Activated CD8-positive, alpha-beta T cell treated with anti-CD3 and anti-CD28 coated beads for 36 hours (primary cell): ENCODE measurements at regions not wholly inside any gene's neighbourhood (a gene's known extent, or its start where the extent isn't known, plus 50 kb on each side); places are given as distances from the start of the nearest gene placed in this dataset.

Source experiments
- ATAC-seq: fragments of 200-7000 bp; cut with Tn5 transposase; one replicate; pipeline ENCODE4 v1.10.0; 2021; ENCODE audit warnings: mild to moderate bottlenecking, moderate library complexity
- CTCF ChIA-PET: fragments of 350-600 bp; sonication (Branson Sonifier 250); formaldehyde crosslinking; loops from one replicate; lab custom pipeline; 2021; ENCODE audit warnings: antibody characterized with exemption; lab: Charles Lee
- POLR2A ChIA-PET: fragments of 350-600 bp; sonication (Branson Sonifier 250); formaldehyde crosslinking; loops from one replicate; lab custom pipeline; 2021; ENCODE audit warnings: antibody characterized with exemption; lab: Charles Lee
- DNase-seq: peaks from one replicate; pipeline ENCODE4 v3.0.0-alpha.2; 2020
- H3K27ac Mint-ChIP-seq: one replicate; pipeline ENCODE4 v1.8.0; 2021; ENCODE audit warnings: mild to moderate bottlenecking, mixed read lengths
- H3K27me3 Mint-ChIP-seq: one replicate; pipeline ENCODE4 v1.8.0; 2021; ENCODE audit warnings: mixed read lengths
- H3K36me3 Mint-ChIP-seq: one replicate; pipeline ENCODE4 v1.8.0; 2021; ENCODE audit warnings: low read depth, mixed read lengths
- H3K4me1 Mint-ChIP-seq: one replicate; pipeline ENCODE4 v1.8.0; 2021; ENCODE audit warnings: low read depth, mixed read lengths
- H3K4me3 Mint-ChIP-seq: one replicate; pipeline ENCODE4 v1.8.0; 2021; ENCODE audit warnings: mild to moderate bottlenecking, moderate library complexity, mixed read lengths
- H3K9me3 Mint-ChIP-seq: one replicate; pipeline ENCODE4 v1.8.0; 2021; ENCODE audit warnings: mixed read lengths
- intact Hi-C: fragments of 100-400 bp; cut with micrococcal nuclease; formaldehyde crosslinking; loops from one replicate; pipeline ENCODE4 v1.10.0; 2022
- TF ChIP-seq, protein P1 (sequence below): fragments of 200-600 bp; IDR thresholded peaks from one replicate; pipeline ENCODE4 v1.8.0; 2022; ENCODE audit warnings: antibody characterized with exemption, mild to moderate bottlenecking

DNA sequence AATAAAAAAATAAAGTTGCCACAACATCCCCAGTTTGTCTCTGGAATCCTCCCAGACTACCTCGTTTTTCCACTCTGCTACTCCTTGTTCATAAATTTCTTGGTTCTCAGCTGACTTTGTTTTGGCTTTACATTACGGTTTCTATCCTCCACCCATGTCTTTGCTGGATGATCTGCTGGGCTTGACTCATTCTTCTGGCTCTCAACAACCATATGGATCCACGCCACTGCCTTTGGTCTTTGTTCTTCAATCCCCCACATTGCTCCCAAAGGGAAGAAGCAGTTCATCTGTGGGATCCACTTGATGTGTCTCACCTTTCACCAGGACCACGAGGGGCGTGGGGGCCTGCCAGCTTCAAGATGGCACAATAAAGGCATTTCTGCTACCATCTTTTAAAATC lies 67.1 kb upstream of the NBL1 start:
- no peak for DNase-seq

DNA sequence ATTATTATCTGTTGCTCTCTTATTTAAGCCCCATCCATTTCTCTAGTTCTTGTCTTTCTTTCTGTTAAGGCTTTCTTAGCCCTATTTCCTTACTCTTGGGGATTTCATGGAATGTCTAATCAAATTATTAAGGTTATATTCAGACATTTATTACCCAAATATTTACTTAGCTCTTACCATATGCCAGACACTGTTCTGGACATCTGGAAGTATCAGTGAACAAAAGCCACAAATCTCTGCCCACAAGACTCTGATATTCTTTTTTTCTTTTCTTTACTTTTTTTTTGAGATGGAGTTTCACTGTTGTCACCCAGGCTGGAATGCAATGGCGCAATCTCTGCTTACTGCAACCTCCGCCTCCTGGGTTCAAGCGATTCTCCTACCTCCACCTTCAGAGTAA lies 74.3 kb upstream of the NBL1 start:
- ChIA-PET POLR2A (no interaction called here), CTCF (no interaction called here)
- no peak overlapping the region for H3K4me3 Mint-ChIP-seq
- H3K36me3 Mint-ChIP-seq = no peaks in the 10 kb centered on the region
- DNase-seq = no peak
- intact Hi-C loops = no loop called here
- H3K4me1 Mint-ChIP-seq = no peaks in the 10 kb centered on the region
- H3K9me3 Mint-ChIP-seq = no peaks in the 10 kb centered on the region
- ATAC-seq = no peak
- H3K27me3 Mint-ChIP-seq = peaks cover 1% of the 10 kb centered on the region
- TF ChIP-seq, protein P1, sequence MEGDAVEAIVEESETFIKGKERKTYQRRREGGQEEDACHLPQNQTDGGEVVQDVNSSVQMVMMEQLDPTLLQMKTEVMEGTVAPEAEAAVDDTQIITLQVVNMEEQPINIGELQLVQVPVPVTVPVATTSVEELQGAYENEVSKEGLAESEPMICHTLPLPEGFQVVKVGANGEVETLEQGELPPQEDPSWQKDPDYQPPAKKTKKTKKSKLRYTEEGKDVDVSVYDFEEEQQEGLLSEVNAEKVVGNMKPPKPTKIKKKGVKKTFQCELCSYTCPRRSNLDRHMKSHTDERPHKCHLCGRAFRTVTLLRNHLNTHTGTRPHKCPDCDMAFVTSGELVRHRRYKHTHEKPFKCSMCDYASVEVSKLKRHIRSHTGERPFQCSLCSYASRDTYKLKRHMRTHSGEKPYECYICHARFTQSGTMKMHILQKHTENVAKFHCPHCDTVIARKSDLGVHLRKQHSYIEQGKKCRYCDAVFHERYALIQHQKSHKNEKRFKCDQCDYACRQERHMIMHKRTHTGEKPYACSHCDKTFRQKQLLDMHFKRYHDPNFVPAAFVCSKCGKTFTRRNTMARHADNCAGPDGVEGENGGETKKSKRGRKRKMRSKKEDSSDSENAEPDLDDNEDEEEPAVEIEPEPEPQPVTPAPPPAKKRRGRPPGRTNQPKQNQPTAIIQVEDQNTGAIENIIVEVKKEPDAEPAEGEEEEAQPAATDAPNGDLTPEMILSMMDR = no peak
- H3K27ac Mint-ChIP-seq = no peak overlapping the region

More for the DNA sequence above, 67.1 kb upstream of the NBL1 start:
- intact Hi-C loops = no loop called here
- ATAC-seq = no peak
- no peak overlapping the region for H3K4me3 Mint-ChIP-seq
- no peaks in the 10 kb centered on the region for H3K9me3 Mint-ChIP-seq
- no peak overlapping the region for H3K27ac Mint-ChIP-seq
- H3K27me3 Mint-ChIP-seq = no peaks in the 10 kb centered on the region
- ChIA-PET CTCF (interaction anchor here (0.9 kb wide), 1 partner anchor 21 kb away, joined by 3 read pairs; no protein-coding TSS in a partner anchor), POLR2A (interaction anchor here (0.8 kb wide), 1 partner anchor 20 kb away, joined by 3 read pairs; a partner anchor contains a TSS)
- H3K36me3 Mint-ChIP-seq = no peaks in the 10 kb centered on the region
- TF ChIP-seq, protein P1 = no peak
- H3K4me1 Mint-ChIP-seq = peaks cover 2% of the 10 kb centered on the region

DNA sequence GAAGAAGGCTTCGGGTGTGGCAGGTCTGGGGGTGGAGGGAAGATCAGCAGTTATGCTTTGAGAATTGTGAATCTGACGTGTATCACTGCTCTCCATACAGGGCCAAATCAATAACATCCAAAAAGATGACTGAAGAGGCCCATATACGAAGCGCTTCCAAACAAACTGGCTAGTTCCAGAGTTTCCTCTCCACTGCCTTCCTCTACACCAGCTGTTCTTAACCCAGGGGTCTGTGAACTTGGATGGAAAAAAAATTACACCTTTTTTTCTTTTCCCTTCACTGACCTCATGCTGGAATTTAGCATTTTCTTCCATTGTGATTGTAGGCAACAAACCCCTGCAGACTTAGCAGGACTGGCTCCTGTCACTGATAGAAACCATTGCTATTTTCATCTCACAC lies 77.1 kb upstream of the NBL1 start:
- ChIA-PET CTCF (interaction anchor here (2.2 kb wide), 1 partner anchor 15 kb away, joined by 9 read pairs; no protein-coding TSS in a partner anchor), POLR2A (no interaction called here)
- no peaks in the 10 kb centered on the region for H3K4me1 Mint-ChIP-seq
- no peaks in the 10 kb centered on the region for H3K9me3 Mint-ChIP-seq
- ATAC-seq (no peak), DNase-seq (no peak)
- intact Hi-C loops = no loop called here
- no peaks in the 10 kb centered on the region for H3K36me3 Mint-ChIP-seq
- H3K4me3 Mint-ChIP-seq = no peak overlapping the region
- H3K27me3 Mint-ChIP-seq = peaks cover 1% of the 10 kb centered on the region
- TF ChIP-seq, protein P1 = no peak
- H3K27ac Mint-ChIP-seq = no peak overlapping the region

DNA sequence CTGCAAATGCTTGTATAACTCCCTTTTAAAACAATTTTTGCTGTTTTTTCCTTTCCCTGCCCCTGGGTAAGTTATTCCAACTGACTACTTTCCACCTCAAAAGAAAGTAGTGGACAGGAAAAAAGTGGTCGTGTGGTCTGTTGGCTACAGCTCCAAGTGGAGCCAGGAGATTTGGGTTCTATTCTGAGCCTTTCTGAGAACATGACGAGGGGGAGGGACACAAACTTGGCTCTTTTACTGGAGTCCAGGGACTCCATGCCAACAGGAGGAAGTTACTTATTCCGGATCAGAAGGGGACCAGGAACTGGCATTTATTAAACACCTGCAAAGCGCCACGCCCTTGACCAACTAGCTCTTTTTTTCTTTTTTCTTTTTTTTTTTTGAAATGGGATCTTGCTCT lies 79.0 kb upstream of the CAPZB start:
- ChIA-PET CTCF (interaction anchor here (1.6 to 1.7 kb wide), 2 partner anchors 98 to 173 kb away, joined by 4 to 6 read pairs; no protein-coding TSS in a partner anchor), POLR2A (no interaction called here)
- intact Hi-C loops = no loop called here
- ATAC-seq = no peak
- TF ChIP-seq, protein P1 = no peak
- no peaks in the 10 kb centered on the region for H3K4me1 Mint-ChIP-seq
- no peaks in the 10 kb centered on the region for H3K9me3 Mint-ChIP-seq
- no peak overlapping the region for H3K27ac Mint-ChIP-seq
- H3K27me3 Mint-ChIP-seq = no peaks in the 10 kb centered on the region
- no peak for DNase-seq
- H3K4me3 Mint-ChIP-seq = no peak overlapping the region
- H3K36me3 Mint-ChIP-seq = no peaks in the 10 kb centered on the region

DNA sequence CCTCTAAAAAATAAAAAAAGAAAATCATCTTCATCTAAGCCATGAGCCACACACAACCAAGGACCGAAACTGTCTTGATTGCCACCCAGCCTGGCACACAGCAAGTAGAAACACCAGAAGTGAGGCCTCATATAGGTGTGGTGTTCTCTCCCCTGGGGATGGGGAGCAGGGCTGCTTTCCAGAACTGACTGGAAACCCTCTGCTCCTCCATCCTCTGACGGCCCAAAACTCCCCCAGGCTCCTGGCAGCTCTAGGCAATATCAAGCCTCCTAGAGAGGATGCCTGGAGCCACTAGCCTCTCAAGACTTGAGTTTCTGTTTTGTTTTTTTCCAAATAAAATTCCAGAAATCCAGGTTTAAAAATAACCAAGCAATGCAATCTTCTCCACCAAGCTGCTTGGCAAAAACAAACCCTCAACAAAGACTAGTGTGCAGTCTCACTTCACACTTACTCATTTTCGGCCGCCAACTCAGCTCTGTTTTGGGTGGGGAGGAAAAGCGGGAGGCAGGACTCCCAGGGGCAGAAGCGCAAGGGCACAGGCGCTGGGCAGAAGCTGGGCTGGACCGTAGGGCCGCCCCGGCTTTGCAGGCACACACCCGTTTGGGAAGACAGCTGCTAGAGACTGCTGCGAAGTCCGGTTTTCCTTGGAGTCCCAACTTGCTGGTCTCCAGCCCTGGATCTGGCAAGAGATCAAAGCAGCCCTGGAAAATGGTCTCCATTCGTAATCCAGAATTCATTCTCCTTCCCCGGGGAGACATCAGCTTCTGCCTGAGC lies 78.2 kb upstream of the CAPZB start:
- Mint-ChIP-seq H3K9me3 (no peaks in the 10 kb centered on the region), H3K27ac (no peak overlapping the region), H3K36me3 (no peaks in the 10 kb centered on the region), H3K4me1 (no peaks in the 10 kb centered on the region), H3K4me3 (no peak overlapping the region), H3K27me3 (no peaks in the 10 kb centered on the region)
- DNase-seq = no peak
- CTCF ChIA-PET = interaction anchor here (1.6 to 1.7 kb wide), 2 partner anchors 99 to 173 kb away, joined by 4 to 6 read pairs; no protein-coding TSS in a partner anchor
- intact Hi-C loops = no loop called here
- no peak for ATAC-seq
- TF ChIP-seq, protein P1 = no peak
- POLR2A ChIA-PET = interaction anchor here (0.6 kb wide), 1 partner anchor 1990 kb away, joined by 3 read pairs; no protein-coding TSS in a partner anchor
